Neural progenitor cell (in vitro differentiated cells): ENCODE measurements at regions not wholly inside any gene's neighbourhood (a gene's known extent, or its start where the extent isn't known, plus 50 kb on each side); places are given as distances from the start of the nearest gene placed in this dataset.
A peak's percentile ranks its signal among the peaks of the same experiment; 100 is the strongest.
"Not testable (repeated sequence)": the region's sequence is repeated elsewhere in the genome, so short reads cannot be mapped to it uniquely, and the experiment has no call there.

Experiments
- DNase-seq: peaks from one replicate; pipeline ENCODE4 v3.0.0-alpha.2; 2016; ENCODE audit warnings: low spot score
- H2AFZ ChIP-seq: fragments of 200-600 bp; sonication (generic); replicated peaks from 2 replicates; pipeline ENCODE4 v1.6.1; 2016; ENCODE audit warnings: antibody characterized with exemption
- H3F3A ChIP-seq: fragments of 200-600 bp; sonication (generic); 2 replicates; pipeline ENCODE4 v1.6.1; 2016; ENCODE audit warnings: antibody characterized with exemption, low read depth
- H3K27ac ChIP-seq: fragments of 200-600 bp; sonication (generic); 2 replicates; pipeline ENCODE4 v1.5.1; 2016; ENCODE audit warnings: mild to moderate bottlenecking
- H3K27me3 ChIP-seq: fragments of 200-600 bp; sonication (generic); 2 replicates; pipeline ENCODE4 v1.6.1; 2016; ENCODE audit warnings: mild to moderate bottlenecking, moderate library complexity
- H3K36me3 ChIP-seq: fragments of 200-600 bp; sonication (generic); 2 replicates; pipeline ENCODE4 v1.5.1; 2016
- H3K4me1 ChIP-seq: fragments of 200-600 bp; sonication (generic); 2 replicates; pipeline ENCODE4 v1.6.1; 2016; ENCODE audit warnings: mixed run types
- H3K4me2 ChIP-seq: fragments of 200-600 bp; sonication (generic); 2 replicates; pipeline ENCODE4 v1.6.1; 2016
- H3K4me3 ChIP-seq: fragments of 200-600 bp; sonication (generic); 2 replicates; pipeline ENCODE4 v1.5.1; 2016
- H3K79me2 ChIP-seq: fragments of 200-600 bp; sonication (generic); 2 replicates; pipeline ENCODE4 v1.6.1; 2016; ENCODE audit warnings: low read depth
- H3K9ac ChIP-seq: fragments of 200-600 bp; sonication (generic); 2 replicates; pipeline ENCODE4 v1.6.1; 2016
- H3K9me3 ChIP-seq: fragments of 200-600 bp; sonication (generic); 2 replicates; pipeline ENCODE4 v1.5.1; 2016; ENCODE audit warnings: low read depth
- H4K20me1 ChIP-seq: fragments of 200-600 bp; sonication (generic); 2 replicates; pipeline ENCODE4 v1.6.1; 2016; ENCODE audit warnings: low read depth
- H3K27ac Mint-ChIP-seq: 3 replicates; pipeline ENCODE4 v1.8.0; 2021; ENCODE audit warnings: mixed read lengths
- H3K27me3 Mint-ChIP-seq: 2 replicates; pipeline ENCODE4 v1.8.0; 2022; ENCODE audit warnings: low read depth, mild to moderate bottlenecking, inconsistent platforms, moderate library complexity, mixed read lengths; ENCODE audit not compliant: insufficient read depth
- H3K36me3 Mint-ChIP-seq: 3 replicates; pipeline ENCODE4 v1.8.0; 2021; ENCODE audit warnings: mixed read lengths
- H3K4me1 Mint-ChIP-seq: 3 replicates; pipeline ENCODE4 v1.8.0; 2021; ENCODE audit warnings: mixed read lengths
- H3K4me3 Mint-ChIP-seq: 3 replicates; pipeline ENCODE4 v1.8.0; 2021; ENCODE audit warnings: mild to moderate bottlenecking, moderate library complexity, mixed read lengths
- H3K9me3 Mint-ChIP-seq: 3 replicates; pipeline ENCODE4 v1.8.0; 2020; ENCODE audit warnings: mixed read lengths
- EZH2 ChIP-seq: fragments of 200-600 bp; sonication (generic); IDR thresholded peaks from 2 replicates; pipeline ENCODE4 v1.6.1; 2017; ENCODE audit warnings: antibody characterized with exemption, mild to moderate bottlenecking, moderate library complexity
- EZH2phosphoT487 ChIP-seq: fragments of 200-600 bp; sonication (generic); IDR thresholded peaks from 2 replicates; pipeline ENCODE4 v1.6.1; 2017; ENCODE audit warnings: antibody characterized with exemption
- TF ChIP-seq, protein P1 (sequence below): fragments of 200-600 bp; sonication (generic); IDR thresholded peaks from 2 replicates; pipeline ENCODE4 v1.5.1; 2017; ENCODE audit warnings: antibody characterized with exemption, mild to moderate bottlenecking

DNA sequence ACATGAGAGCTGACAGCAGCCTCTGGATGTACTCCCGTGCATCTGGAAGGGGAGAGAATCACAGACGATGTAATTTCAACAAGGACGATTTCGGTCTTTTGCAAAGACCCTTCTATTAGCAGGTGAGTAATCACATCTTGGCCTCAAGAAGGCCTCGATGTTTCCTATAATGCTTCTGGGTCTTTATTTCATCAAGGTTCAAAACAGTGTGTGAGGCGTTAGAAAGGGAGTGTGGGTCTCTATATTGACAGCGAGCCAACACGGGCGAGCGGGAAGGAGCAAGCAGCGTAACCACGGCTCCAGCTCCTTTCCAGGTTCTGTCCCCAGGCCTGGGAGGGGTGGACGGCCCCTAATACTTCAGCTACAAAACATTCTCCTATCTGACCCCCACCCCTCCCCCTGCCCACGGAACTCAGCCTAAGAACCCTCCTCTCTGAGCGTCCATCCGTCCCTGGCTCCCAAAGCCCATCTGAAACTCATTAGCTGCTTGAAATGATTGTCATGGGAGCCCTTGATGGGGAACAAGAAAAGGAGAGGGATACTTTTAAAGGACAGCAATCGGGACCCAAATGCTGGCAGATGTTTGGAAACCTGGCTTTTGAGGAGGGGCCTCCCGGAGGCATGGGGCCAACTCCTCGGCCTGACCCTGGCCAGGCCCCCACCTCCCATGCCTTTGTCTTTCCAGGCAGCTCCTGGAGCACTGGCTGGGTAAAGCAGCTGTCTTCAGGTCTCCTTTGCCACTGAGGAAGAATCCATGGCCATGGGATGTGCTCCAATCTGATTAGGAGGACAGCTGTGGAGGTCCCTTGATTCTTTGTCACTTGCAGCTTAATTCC, 250.8 kb downstream of the FOXD2 start:
- Histone ChIP-seq H3K36me3 (no peaks in the 10 kb centered on the region), H3K4me3 (no peak overlapping the region), H3K9ac (no peak overlapping the region), H2AFZ (peak overlapping the region; percentile 79), H3K79me2 (no peaks in the 10 kb centered on the region), H3K27me3 (no peaks in the 10 kb centered on the region), H3F3A (peaks cover 52% of the 10 kb centered on the region), H3K27ac (no peak overlapping the region), H3K4me1 (peaks cover 80% of the 10 kb centered on the region), H3K9me3 (no peaks in the 10 kb centered on the region), H3K4me2 (peak overlapping the region; percentile 43), H4K20me1 (no peaks in the 10 kb centered on the region)
- H3K4me1 Mint-ChIP-seq, result peaks cover 44% of the 10 kb centered on the region
- no peak for DNase-seq
- no peak overlapping the region for H3K27ac Mint-ChIP-seq
- H3K36me3 Mint-ChIP-seq, result no peaks in the 10 kb centered on the region
- no peak overlapping the region for H3K4me3 Mint-ChIP-seq
- no peaks in the 10 kb centered on the region for H3K9me3 Mint-ChIP-seq
- no peak for TF ChIP-seq EZH2phosphoT487
- TF ChIP-seq, protein P1, sequence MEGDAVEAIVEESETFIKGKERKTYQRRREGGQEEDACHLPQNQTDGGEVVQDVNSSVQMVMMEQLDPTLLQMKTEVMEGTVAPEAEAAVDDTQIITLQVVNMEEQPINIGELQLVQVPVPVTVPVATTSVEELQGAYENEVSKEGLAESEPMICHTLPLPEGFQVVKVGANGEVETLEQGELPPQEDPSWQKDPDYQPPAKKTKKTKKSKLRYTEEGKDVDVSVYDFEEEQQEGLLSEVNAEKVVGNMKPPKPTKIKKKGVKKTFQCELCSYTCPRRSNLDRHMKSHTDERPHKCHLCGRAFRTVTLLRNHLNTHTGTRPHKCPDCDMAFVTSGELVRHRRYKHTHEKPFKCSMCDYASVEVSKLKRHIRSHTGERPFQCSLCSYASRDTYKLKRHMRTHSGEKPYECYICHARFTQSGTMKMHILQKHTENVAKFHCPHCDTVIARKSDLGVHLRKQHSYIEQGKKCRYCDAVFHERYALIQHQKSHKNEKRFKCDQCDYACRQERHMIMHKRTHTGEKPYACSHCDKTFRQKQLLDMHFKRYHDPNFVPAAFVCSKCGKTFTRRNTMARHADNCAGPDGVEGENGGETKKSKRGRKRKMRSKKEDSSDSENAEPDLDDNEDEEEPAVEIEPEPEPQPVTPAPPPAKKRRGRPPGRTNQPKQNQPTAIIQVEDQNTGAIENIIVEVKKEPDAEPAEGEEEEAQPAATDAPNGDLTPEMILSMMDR, result no peak
- no peak for TF ChIP-seq EZH2
- peaks cover 17% of the 10 kb centered on the region for H3K27me3 Mint-ChIP-seq

DNA sequence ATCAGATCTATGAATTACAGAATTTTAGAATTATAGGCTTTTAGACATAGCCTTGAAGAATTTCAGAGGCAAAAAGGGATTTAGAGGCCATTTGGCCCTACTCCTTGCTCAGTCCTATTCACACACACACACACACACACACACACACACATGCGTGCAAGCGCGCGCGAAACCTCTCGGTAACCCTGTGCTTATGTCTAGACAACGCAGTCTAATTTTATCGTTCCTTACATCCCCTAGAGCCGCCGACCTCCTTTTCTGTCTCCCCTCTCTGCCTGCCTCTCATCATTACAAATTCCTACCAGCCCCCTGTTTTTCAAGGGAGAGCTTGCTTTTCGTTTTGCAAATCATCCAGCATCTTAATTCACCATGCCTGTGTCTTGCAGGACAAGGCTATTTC, 252.1 kb downstream of the FOXD2 start:
- H2AFZ ChIP-seq, result peak overlapping the region; percentile 70
- Mint-ChIP-seq H3K4me3 (no peak overlapping the region), H3K36me3 (no peaks in the 10 kb centered on the region), H3K4me1 (peaks cover 40% of the 10 kb centered on the region), H3K27ac (no peak overlapping the region), H3K9me3 (no peaks in the 10 kb centered on the region), H3K27me3 (peaks cover 17% of the 10 kb centered on the region)
- no peak for DNase-seq
- no peak overlapping the region for H3K4me3 ChIP-seq
- no peaks in the 10 kb centered on the region for H4K20me1 ChIP-seq
- H3K9me3 ChIP-seq, result no peaks in the 10 kb centered on the region
- peaks cover 50% of the 10 kb centered on the region for H3F3A ChIP-seq
- TF ChIP-seq, protein P1, result no peak
- TF ChIP-seq EZH2phosphoT487 (no peak), EZH2 (no peak)
- H3K27ac ChIP-seq, result no peak overlapping the region
- no peaks in the 10 kb centered on the region for H3K27me3 ChIP-seq
- no peak overlapping the region for H3K9ac ChIP-seq
- no peak overlapping the region for H3K4me2 ChIP-seq
- no peaks in the 10 kb centered on the region for H3K79me2 ChIP-seq
- H3K4me1 ChIP-seq, result peaks cover 83% of the 10 kb centered on the region
- H3K36me3 ChIP-seq, result no peaks in the 10 kb centered on the region

DNA sequence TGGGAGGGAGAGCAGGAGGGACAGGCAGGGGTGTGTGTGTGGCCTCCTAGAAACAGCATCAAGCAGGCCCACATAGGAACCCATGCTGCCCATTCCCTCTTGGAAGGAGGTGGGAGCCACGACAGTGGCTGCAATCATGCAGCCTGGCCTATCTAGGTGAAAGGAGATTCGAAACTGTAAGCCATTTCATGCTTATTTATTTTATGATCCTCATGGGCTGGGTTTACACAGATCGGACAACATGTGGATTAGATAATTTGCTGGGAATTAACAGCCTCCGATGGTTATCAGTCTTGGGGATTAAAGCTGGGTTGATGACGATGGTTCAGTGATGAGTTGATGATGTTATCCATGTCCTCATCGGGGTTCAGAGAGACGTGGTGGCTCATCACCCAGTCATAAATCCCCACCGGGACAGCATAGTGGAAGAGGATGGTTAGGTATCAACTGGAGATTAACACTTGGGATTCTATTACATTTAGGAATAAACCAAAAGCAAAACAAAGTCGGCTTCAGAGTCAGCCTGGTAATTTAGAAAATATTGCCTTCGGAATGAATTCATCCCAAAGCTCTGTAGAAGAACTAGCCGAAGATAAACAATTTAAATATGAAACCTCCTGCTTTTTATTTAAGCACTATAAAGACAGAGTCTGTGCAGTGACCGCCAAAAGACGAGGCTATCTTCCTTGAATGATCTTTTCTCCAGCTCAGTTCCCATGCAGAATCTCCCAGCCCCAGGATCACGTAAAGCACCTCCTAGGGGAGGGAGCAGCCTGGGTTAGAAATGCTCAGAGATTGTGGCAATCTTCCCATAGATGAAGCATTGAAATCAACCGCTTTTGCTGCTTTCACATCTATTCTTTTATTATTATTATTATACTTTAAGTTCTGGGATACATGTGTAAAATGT, 252.8 kb downstream of the FOXD2 start:
- H3K27ac Mint-ChIP-seq, result no peak overlapping the region
- Histone ChIP-seq H3K27me3 (no peaks in the 10 kb centered on the region), H3K4me3 (no peak overlapping the region), H4K20me1 (no peaks in the 10 kb centered on the region), H3K9ac (no peak overlapping the region), H3K4me1 (peaks cover 78% of the 10 kb centered on the region), H2AFZ (peak overlapping the region; percentile 70), H3K79me2 (no peaks in the 10 kb centered on the region), H3K36me3 (no peaks in the 10 kb centered on the region), H3K27ac (no peak overlapping the region), H3F3A (peaks cover 44% of the 10 kb centered on the region), H3K4me2 (no peak overlapping the region), H3K9me3 (no peaks in the 10 kb centered on the region)
- TF ChIP-seq, protein P1, result no peak
- no peak for TF ChIP-seq EZH2
- no peak for TF ChIP-seq EZH2phosphoT487
- H3K4me1 Mint-ChIP-seq, result peaks cover 33% of the 10 kb centered on the region
- peaks cover 23% of the 10 kb centered on the region for H3K27me3 Mint-ChIP-seq
- no peaks in the 10 kb centered on the region for H3K36me3 Mint-ChIP-seq
- no peaks in the 10 kb centered on the region for H3K9me3 Mint-ChIP-seq
- DNase-seq, result no peak
- H3K4me3 Mint-ChIP-seq, result no peak overlapping the region

DNA sequence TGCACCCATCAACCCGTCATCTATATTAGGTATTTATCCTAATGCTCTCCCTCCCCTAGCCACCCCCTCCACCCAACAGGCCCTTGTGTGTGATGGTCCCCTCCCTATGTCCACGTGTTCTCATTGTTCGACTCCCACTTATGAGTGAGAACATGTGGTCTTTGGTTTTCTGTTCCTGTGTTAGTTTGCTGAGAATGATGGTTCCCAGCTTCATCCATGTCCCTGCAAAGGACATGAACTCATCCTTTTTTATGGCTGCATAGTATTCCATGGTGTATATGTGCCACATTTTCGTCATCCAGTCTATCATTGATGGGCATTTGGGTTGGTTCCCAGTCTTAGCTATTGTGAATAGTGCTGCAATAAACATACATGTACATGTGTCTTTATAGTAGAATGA, 253.4 kb downstream of the FOXD2 start:
- peaks cover 28% of the 10 kb centered on the region for H3K4me1 Mint-ChIP-seq
- not testable (repeated sequence) for H4K20me1 ChIP-seq

More for the DNA sequence above, 253.4 kb downstream of the FOXD2 start:
- H3K4me3 Mint-ChIP-seq, H2AFZ ChIP-seq, H3K79me2 ChIP-seq, H3K36me3 Mint-ChIP-seq, H3K4me3 ChIP-seq, H3K9me3 Mint-ChIP-seq, H3K9ac ChIP-seq, H3K27me3 ChIP-seq, H3K27ac Mint-ChIP-seq, H3K36me3 ChIP-seq, H3K4me2 ChIP-seq, H3K27ac ChIP-seq, DNase-seq, H3K9me3 ChIP-seq: not testable (repeated sequence)
- H3F3A ChIP-seq, result peaks cover 42% of the 10 kb centered on the region
- H3K4me1 ChIP-seq, result peaks cover 74% of the 10 kb centered on the region
- peaks cover 23% of the 10 kb centered on the region for H3K27me3 Mint-ChIP-seq
